Endothelial cell of umbilical vein (primary cell): ENCODE measurements at regions not wholly inside any gene's neighbourhood (a gene's known extent, or its start where the extent isn't known, plus 50 kb on each side); places are given as distances from the start of the nearest gene placed in this dataset.

Experiments
- CTCF ChIP-seq, 2 donors: IDR thresholded peaks; 1 replicate in 1 of 2; 2 replicates in 1 of 2; pipeline ENCODE4 v1.5.1; 2011; ENCODE audit warnings: low read length in 2 of 2, mild to moderate bottlenecking in 2 of 2, moderate library complexity in 2 of 2, control low read depth in 1 of 2, inconsistent platforms in 1 of 2, low read depth in 1 of 2; ENCODE audit not compliant: insufficient read depth in 1 of 2; ENCODE audit errors: extremely low read depth in 1 of 2
- EZH2 ChIP-seq: IDR thresholded peaks from 2 replicates; pipeline ENCODE4 v1.6.1; 2012; ENCODE audit warnings: borderline replicate concordance, low read depth, mild to moderate bottlenecking, moderate library complexity, low read length, inconsistent platforms; ENCODE audit not compliant: severe bottlenecking
- FOS ChIP-seq: IDR thresholded peaks from 2 replicates; pipeline ENCODE4 v1.6.1; 2011; ENCODE audit warnings: mild to moderate bottlenecking, low read length, moderate library complexity, borderline replicate concordance; ENCODE audit not compliant: insufficient read depth
- GATA2 ChIP-seq: IDR thresholded peaks from 2 replicates; pipeline ENCODE4 v1.7.0; 2011; ENCODE audit warnings: low read depth, mild to moderate bottlenecking, moderate library complexity, mixed read lengths, low read length; ENCODE audit not compliant: insufficient read length, insufficient read depth
- MYC ChIP-seq: IDR thresholded peaks from one replicate; pipeline ENCODE4 v1.6.1; 2011; ENCODE audit warnings: mild to moderate bottlenecking, low read depth, low read length
- POLR2A ChIP-seq: IDR thresholded peaks from 2 replicates; pipeline ENCODE4 v1.6.1; 2012; ENCODE audit warnings: low read depth, mild to moderate bottlenecking, control low read depth, low read length
- POLR2AphosphoS5 ChIP-seq: IDR thresholded peaks from 2 replicates; pipeline ENCODE4 v1.6.1; 2012; ENCODE audit warnings: low read depth, mild to moderate bottlenecking, control low read depth, low read length, moderate library complexity; ENCODE audit not compliant: insufficient read depth

DNA sequence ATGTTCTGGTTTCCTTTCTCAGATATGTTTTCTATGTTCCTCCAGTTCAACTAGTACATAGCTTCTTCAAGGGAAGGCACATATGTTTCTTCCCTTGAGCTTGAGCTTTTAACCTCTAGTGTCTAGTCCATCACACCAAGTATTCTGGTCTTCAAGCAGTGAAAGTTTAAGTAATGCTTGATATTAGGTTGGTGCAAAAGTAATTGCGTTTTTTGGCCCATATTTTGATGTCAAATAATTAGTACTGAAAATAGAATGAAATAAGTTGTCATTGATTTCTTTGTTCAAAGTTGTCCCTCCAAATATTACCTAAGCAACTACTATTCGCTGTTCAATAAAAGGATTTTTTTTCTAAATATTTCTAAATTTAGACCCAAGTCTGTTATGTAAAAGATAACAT is 146.7 kb upstream of the TSC22D2 start:
- no peak for TF ChIP-seq CTCF (IDR thresholded peaks at IDR 0.05; ENCODE audit: extremely low read depth in 1 of 2, insufficient read depth in 1 of 2, low read depth in 1 of 2, low read length in 2 of 2)
- no peak for TF ChIP-seq POLR2A
- TF ChIP-seq FOS: no peak
- no peak for TF ChIP-seq EZH2
- no peak for TF ChIP-seq POLR2AphosphoS5
- no peak for TF ChIP-seq GATA2
- no peak for TF ChIP-seq MYC
